Stomach (tissue), 8 donors: ENCODE measurements at regions not wholly inside any gene's neighbourhood (a gene's known extent, or its start where the extent isn't known, plus 50 kb on each side); places are given as distances from the start of the nearest gene placed in this dataset.

ENCODE experiments used
- DNase-seq, 2 donors: peaks; one replicate each; pipeline versions ENCODE4 v3.0.0 to v3.0.0-alpha.2; 2013 to 2019
- H3K27ac ChIP-seq, 5 donors: fragments of 200-600 bp in 4 of 5; sonication (generic) in 4 of 5; one replicate each; pipeline ENCODE4 v1.5.1; 2013 to 2019; ENCODE audit warnings: mild to moderate bottlenecking in 1 of 5, moderate library complexity in 1 of 5
- H3K27me3 ChIP-seq, 3 donors: fragments of 200-600 bp; sonication (generic); one replicate each; pipeline ENCODE4 v1.5.1; 2017 to 2019; ENCODE audit warnings: mixed run types in 1 of 3
- H3K36me3 ChIP-seq, 4 donors: fragments of 200-600 bp; sonication (generic); 1 replicate in 3 of 4; 2 replicates in 1 of 4; pipeline ENCODE4 v1.5.1; 2016 to 2019
- H3K4me1 ChIP-seq, 4 donors: fragments of 200-600 bp; sonication (generic); one replicate each; pipeline ENCODE4 v1.5.1; 2016 to 2019
- H3K4me3 ChIP-seq, 4 donors: fragments of 200-600 bp; sonication (generic) in 3 of 4; one replicate each; pipeline ENCODE4 v1.5.1; 2016 to 2019; ENCODE audit warnings: mild to moderate bottlenecking in 1 of 4
- H3K9me3 ChIP-seq, 4 donors: fragments of 200-600 bp; sonication (generic); one replicate each; pipeline ENCODE4 v1.5.1; 2016 to 2019
- CTCF ChIP-seq, 7 experiments: fragments of 450-650 bp in 4 of 7; fragments of 200-600 bp in 3 of 7; sonication (generic) in 3 of 7; IDR thresholded peaks; one replicate each; pipeline ENCODE4 v1.5.1; 2016 to 2019; ENCODE audit warnings: antibody characterized with exemption in 7 of 7, control low read depth in 2 of 7, mild to moderate bottlenecking in 1 of 7
- EP300 ChIP-seq: sonication (generic); formaldehyde crosslinking; IDR thresholded peaks from one replicate; pipeline ENCODE4 v1.6.1; 2017; ENCODE audit warnings: antibody characterized with exemption
- POLR2A ChIP-seq, 4 donors: fragments of 450-650 bp; IDR thresholded peaks; one replicate each; pipeline ENCODE4 v1.6.1; 2016; ENCODE audit warnings: antibody characterized with exemption in 4 of 4, control low read depth in 2 of 4, mild to moderate bottlenecking in 1 of 4, moderate library complexity in 1 of 4
- POLR2AphosphoS5 ChIP-seq, 3 donors: sonication (generic); formaldehyde crosslinking; IDR thresholded peaks; one replicate each; pipeline ENCODE4 v1.6.1; 2016; ENCODE audit warnings: antibody characterized with exemption in 3 of 3
- WGBS, 5 donors: extraction: QIAGEN DNeasy Blood & Tissue Kit in 3 of 5; methylation state at CpG; one replicate each; pipeline versions ENCODE4 v1.1.5 to v1.1.7; 2013 to 2018; 5-methylcytosine and 5-hydroxymethylcytosine counted together
- intact Hi-C: fragments of 100-400 bp; cut with DNase I; formaldehyde crosslinking; loops from one replicate; pipeline ENCODE4 v1.15.1; 2023; ENCODE audit warnings: low total_unique reads
- donor health status: healthy with polysubstance abuse.
- donor health status: Bipolar disorder and iron deficiency.
- donor health status: healthy.

DNA sequence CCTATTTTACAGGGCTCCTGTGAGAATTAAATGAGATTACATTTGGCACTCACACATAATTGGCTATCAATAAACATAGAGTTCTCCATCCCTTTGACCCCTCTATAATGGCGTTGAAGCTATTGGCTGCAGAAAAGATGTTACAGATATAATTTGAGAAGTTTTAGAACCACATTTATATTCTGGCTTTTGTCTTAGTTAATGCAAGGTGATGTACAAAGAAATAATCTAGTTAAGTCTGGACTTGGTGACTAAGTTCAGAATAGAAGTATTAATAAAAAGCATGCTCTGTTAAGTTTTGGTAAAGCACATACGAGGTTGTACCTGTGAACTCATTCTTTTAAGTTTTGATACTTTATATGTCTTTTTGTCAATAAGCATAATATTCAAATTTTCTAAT lies 187.1 kb upstream of the HMGA2 start:
- no peaks in the 10 kb centered on the region for H3K27me3 ChIP-seq
- 88 to 95% (median 94%) methylated on average over 2 of the region's 2 CpGs for WGBS, 5 donors
- intact Hi-C loops = no loop called here

GRCh38 chr12:65637774-65638173 lies 186.5 kb upstream of the HMGA2 start:
- no peak for DNase-seq
- no peak overlapping the region for H3K27ac ChIP-seq
- H3K27me3 ChIP-seq = no peaks in the 10 kb centered on the region
- TF ChIP-seq POLR2A (IDR thresholded peaks at IDR 0.05) (no peak), EP300 (no peak), POLR2AphosphoS5 (IDR thresholded peaks at IDR 0.05) (no peak), CTCF (IDR thresholded peaks at IDR 0.05) (no peak)
- H3K4me3 ChIP-seq = no peak overlapping the region
- no peaks in the 10 kb centered on the region for H3K4me1 ChIP-seq
- H3K36me3 ChIP-seq = no peaks in the 10 kb centered on the region
- intact Hi-C loops = no loop called here
- 75 to 89% (median 80%) methylated on average over 5 of the region's 5 CpGs for WGBS, 5 donors
- H3K9me3 ChIP-seq = no peaks in the 10 kb centered on the region

More for the DNA sequence above, 187.1 kb upstream of the HMGA2 start:
- H3K4me1 ChIP-seq = no peaks in the 10 kb centered on the region
- no peaks in the 10 kb centered on the region for H3K36me3 ChIP-seq
- DNase-seq = no peak
- H3K4me3 ChIP-seq = no peak overlapping the region
- TF ChIP-seq POLR2A (IDR thresholded peaks at IDR 0.05) (no peak), EP300 (no peak), POLR2AphosphoS5 (IDR thresholded peaks at IDR 0.05) (no peak), CTCF (IDR thresholded peaks at IDR 0.05) (no peak)
- no peak overlapping the region for H3K27ac ChIP-seq
- H3K9me3 ChIP-seq = no peaks in the 10 kb centered on the region

GRCh38 chr12:65638324-65638723 lies 186.0 kb upstream of the HMGA2 start:
- no peak overlapping the region for H3K4me3 ChIP-seq
- H3K9me3 ChIP-seq = no peaks in the 10 kb centered on the region
- intact Hi-C loops = no loop called here
- H3K27me3 ChIP-seq = no peaks in the 10 kb centered on the region
- no peaks in the 10 kb centered on the region for H3K36me3 ChIP-seq
- H3K4me1 ChIP-seq = no peaks in the 10 kb centered on the region
- TF ChIP-seq POLR2A (IDR thresholded peaks at IDR 0.05) = no peak
- no peak for TF ChIP-seq CTCF (IDR thresholded peaks at IDR 0.05)
- no peak for TF ChIP-seq POLR2AphosphoS5 (IDR thresholded peaks at IDR 0.05)
- TF ChIP-seq EP300 = no peak
- no peak overlapping the region for H3K27ac ChIP-seq
- no peak for DNase-seq

DNA sequence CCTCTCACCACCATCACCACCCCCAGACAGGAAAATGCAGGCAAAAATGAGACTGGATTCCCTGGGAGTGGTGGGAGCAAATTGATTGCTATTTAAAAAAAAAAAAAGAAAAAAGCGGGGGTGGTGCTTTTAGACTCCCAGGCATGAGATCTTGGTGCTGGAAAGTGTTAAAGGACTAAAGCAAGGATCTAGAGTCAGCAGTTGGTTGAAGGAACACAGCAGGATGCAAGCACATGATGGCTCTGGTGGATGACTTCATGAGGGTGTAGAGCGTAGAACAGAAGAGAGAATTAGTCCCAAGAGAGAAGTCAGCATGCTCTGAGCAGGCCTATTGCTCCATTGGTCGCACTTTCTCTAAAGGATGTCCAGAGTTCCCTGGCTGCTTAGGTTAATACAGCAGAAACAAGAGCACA lies 183.8 kb upstream of the HMGA2 start:
- no peaks in the 10 kb centered on the region for H3K9me3 ChIP-seq
- H3K27ac ChIP-seq = no peak overlapping the region
- peak in 1 of 2 donors; percentile 12 for DNase-seq
- 75 to 91% (median 88%) methylated on average over 3 of the region's 3 CpGs for WGBS, 5 donors
- no peak for TF ChIP-seq POLR2AphosphoS5 (IDR thresholded peaks at IDR 0.05)
- H3K4me1 ChIP-seq = no peaks in the 10 kb centered on the region
- H3K36me3 ChIP-seq = no peaks in the 10 kb centered on the region
- no peak overlapping the region for H3K4me3 ChIP-seq
- H3K27me3 ChIP-seq = no peaks in the 10 kb centered on the region
- intact Hi-C loops = no loop called here

DNA sequence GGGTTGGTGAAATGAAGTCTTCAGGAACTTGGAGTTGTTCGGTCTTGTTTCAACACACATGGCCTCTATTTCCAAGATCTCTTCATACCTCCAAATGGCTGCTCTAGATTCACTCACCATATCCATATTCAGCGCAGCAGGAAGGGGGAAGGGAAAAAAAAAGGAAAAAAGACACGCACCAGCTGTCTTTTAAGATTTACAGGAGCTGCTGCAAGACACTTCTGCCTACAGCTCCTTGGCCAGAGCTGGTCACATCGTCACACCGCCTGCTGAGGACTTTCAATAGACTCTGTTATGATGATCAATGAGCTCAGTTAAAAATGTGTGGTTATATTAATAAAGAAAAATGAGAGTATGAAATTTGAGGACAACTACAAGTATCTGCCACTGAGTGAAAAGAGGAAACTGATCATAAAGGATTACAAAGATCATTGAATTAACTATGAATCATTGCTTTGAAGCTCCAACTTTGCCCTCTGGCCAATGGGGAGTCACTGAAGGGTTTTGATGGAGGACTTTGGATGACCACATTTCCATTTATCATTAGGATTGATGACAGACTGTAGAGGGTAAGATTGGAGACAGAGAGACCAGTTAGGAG lies 182.1 kb upstream of the HMGA2 start:
- H3K4me1 ChIP-seq = no peaks in the 10 kb centered on the region
- no peaks in the 10 kb centered on the region for H3K36me3 ChIP-seq
- TF ChIP-seq POLR2A (IDR thresholded peaks at IDR 0.05) (no peak), EP300 (no peak)
- no peak for DNase-seq
- intact Hi-C loops = no loop called here
- H3K9me3 ChIP-seq = no peaks in the 10 kb centered on the region
- no peak overlapping the region for H3K27ac ChIP-seq
- 83 to 92% (median 87%) methylated on average over 5 of the region's 5 CpGs for WGBS, 5 donors
- no peak overlapping the region for H3K4me3 ChIP-seq
- H3K27me3 ChIP-seq = no peaks in the 10 kb centered on the region
